Left lung (tissue), 4 donors: ENCODE measurements at regions not wholly inside any gene's neighbourhood (a gene's known extent, or its start where the extent isn't known, plus 50 kb on each side); places are given as distances from the start of the nearest gene placed in this dataset.

ENCODE experiments used
- ATAC-seq: fragments of 200-7000 bp; cut with Tn5 transposase; one replicate; pipeline ENCODE4 v1.9.1; 2020; ENCODE audit warnings: moderate library complexity
- DNase-seq, 4 donors: peaks; one replicate each; pipeline ENCODE4 v3.0.0-alpha.2; 2013 to 2020
- H3K27ac ChIP-seq, 2 donors: fragments of 200-600 bp; sonication (generic) in 1 of 2; one replicate each; pipeline versions ENCODE4 v1.5.0 to v1.8.0; 2020 to 2021
- H3K27me3 ChIP-seq, 2 donors: fragments of 200-600 bp; sonication (generic) in 1 of 2; one replicate each; pipeline versions ENCODE4 v1.5.0 to v1.8.0; 2020 to 2021
- H3K36me3 ChIP-seq, 2 donors: fragments of 200-600 bp; sonication (generic) in 1 of 2; one replicate each; pipeline versions ENCODE4 v1.5.0 to v1.8.0; 2020 to 2021
- H3K4me1 ChIP-seq, 2 donors: fragments of 200-600 bp; one replicate each; pipeline ENCODE4 v1.8.0; 2021
- H3K4me3 ChIP-seq, 2 donors: fragments of 200-600 bp; sonication (generic) in 1 of 2; one replicate each; pipeline versions ENCODE4 v1.5.0 to v1.8.0; 2020 to 2021; ENCODE audit warnings: mild to moderate bottlenecking in 1 of 2
- H3K9me3 ChIP-seq, 2 donors: fragments of 200-600 bp; sonication (generic) in 1 of 2; one replicate each; pipeline versions ENCODE4 v1.5.0 to v1.8.0; 2020 to 2021
- CTCF ChIP-seq, 2 donors: fragments of 200-600 bp; sonication (generic) in 1 of 2; IDR thresholded peaks; one replicate each; pipeline versions ENCODE4 v1.5.0 to v1.8.0; 2021; ENCODE audit warnings: antibody characterized with exemption in 2 of 2
- intact Hi-C, 2 donors: fragments of 100-400 bp; cut with DNase I; formaldehyde crosslinking; loops; one replicate each; pipeline versions ENCODE4 v1.11.2 to v1.14.2; 2022
- donor health status: DM: no; HTN: yes; CAD: no.
- donor health status: DM: no; HTN: no; CAD: no.

GRCh38 chr10:44492678-44493077, 107.8 kb upstream of the CXCL12 start:
- no peak overlapping the region for H3K4me3 ChIP-seq
- no peaks in the 10 kb centered on the region for H3K36me3 ChIP-seq
- intact Hi-C loops, result no loop called here
- TF ChIP-seq CTCF (IDR thresholded peaks at IDR 0.05), result no peak
- ATAC-seq (no peak), DNase-seq (no peak)
- H3K4me1 ChIP-seq, result no peaks in the 10 kb centered on the region
- no peak overlapping the region for H3K27ac ChIP-seq
- peaks cover 0 to 6% of the 10 kb centered on the region in 2 donors for H3K9me3 ChIP-seq
- H3K27me3 ChIP-seq, result no peaks in the 10 kb centered on the region

GRCh38 chr10:44498222-44498621, 113.3 kb upstream of the CXCL12 start:
- Histone ChIP-seq H3K36me3 (no peaks in the 10 kb centered on the region), H3K27ac (no peak overlapping the region), H3K9me3 (peaks cover 0 to 2% of the 10 kb centered on the region in 2 donors), H3K4me3 (no peak overlapping the region), H3K4me1 (no peaks in the 10 kb centered on the region), H3K27me3 (no peaks in the 10 kb centered on the region)
- ATAC-seq (no peak), DNase-seq (no peak)
- intact Hi-C loops, result no loop called here
- TF ChIP-seq CTCF (IDR thresholded peaks at IDR 0.05), result no peak

- no peak for TF ChIP-seq CTCF (IDR thresholded peaks at IDR 0.05)
- Histone ChIP-seq H3K27me3 (no peaks in the 10 kb centered on the region), H3K4me1 (no peaks in the 10 kb centered on the region), H3K36me3 (no peaks in the 10 kb centered on the region), H3K4me3 (no peak overlapping the region), H3K9me3 (peaks cover 0 to 2% of the 10 kb centered on the region in 2 donors), H3K27ac (no peak overlapping the region)
- ATAC-seq, result no peak
- intact Hi-C loops, result no loop called here
- DNase-seq, result no peak
Observed at GRCh38 chr10:44500451-44500850, 115.6 kb upstream of the CXCL12 start.

GRCh38 chr10:44506386-44506785, 121.5 kb upstream of the CXCL12 start:
- ATAC-seq (no peak), DNase-seq (no peak)
- intact Hi-C loops, result no loop called here
- Histone ChIP-seq H3K4me1 (no peaks in the 10 kb centered on the region), H3K27ac (no peak overlapping the region), H3K27me3 (no peaks in the 10 kb centered on the region), H3K36me3 (no peaks in the 10 kb centered on the region), H3K9me3 (peaks cover 0 to 2% of the 10 kb centered on the region in 2 donors), H3K4me3 (no peak overlapping the region)
- no peak for TF ChIP-seq CTCF (IDR thresholded peaks at IDR 0.05)

- DNase-seq (no peak), ATAC-seq (no peak)
- Histone ChIP-seq H3K4me1 (no peaks in the 10 kb centered on the region), H3K27me3 (no peaks in the 10 kb centered on the region), H3K36me3 (no peaks in the 10 kb centered on the region), H3K4me3 (no peak overlapping the region), H3K9me3 (no peaks in the 10 kb centered on the region), H3K27ac (no peak overlapping the region)
- intact Hi-C loops, result no loop called here
- no peak for TF ChIP-seq CTCF (IDR thresholded peaks at IDR 0.05)
Observed at GRCh38 chr10:44510379-44511115, 125.7 kb upstream of the CXCL12 start.
